ENCODE measurements at regions not wholly inside any gene's neighbourhood (a gene's known extent, or its start where the extent isn't known, plus 50 kb on each side); places are given as distances from the start of the nearest gene placed in this dataset.

- H3K9me3 ChIP-seq: no peaks in the 10 kb centered on the region
- intact Hi-C loops (cut with DNase I): no loop called here
- H3K27ac ChIP-seq: no peak overlapping the region
- ATAC-seq (no peak), DNase-seq (no peak)
- H3K4me3 ChIP-seq: no peak overlapping the region
- WGBS (ENCODE audit: insufficient coverage, low coverage, low lambda C conversion rate, missing lambda C conversion rate): 32% methylated on average over 2 of the region's 2 CpGs
- H3K36me3 ChIP-seq: no peaks in the 10 kb centered on the region
- TF ChIP-seq CTCF (IDR thresholded peaks at IDR 0.05): no peak
- TF ChIP-seq POLR2A (IDR thresholded peaks at IDR 0.05): no peak
- H3K27me3 ChIP-seq: no peaks in the 10 kb centered on the region
- no peaks in the 10 kb centered on the region for H3K4me1 ChIP-seq
Observed at GRCh38 chr17:11074451-11074850, 166.6 kb upstream of the SHISA6 start.

- no peaks in the 10 kb centered on the region for H3K36me3 ChIP-seq
- no peak overlapping the region for H3K27ac ChIP-seq
- ATAC-seq (no peak), DNase-seq (no peak)
- no peaks in the 10 kb centered on the region for H3K27me3 ChIP-seq
- no peaks in the 10 kb centered on the region for H3K9me3 ChIP-seq
- no peaks in the 10 kb centered on the region for H3K4me1 ChIP-seq
- H3K4me3 ChIP-seq: no peak overlapping the region
- intact Hi-C loops (cut with DNase I): no loop called here
- TF ChIP-seq CTCF (IDR thresholded peaks at IDR 0.05): no peak
- no peak for TF ChIP-seq POLR2A (IDR thresholded peaks at IDR 0.05)
Observed at GRCh38 chr17:11056926-11057325, 184.1 kb upstream of the SHISA6 start.

- ATAC-seq (no peak), DNase-seq (no peak)
- no peaks in the 10 kb centered on the region for H3K9me3 ChIP-seq
- no peaks in the 10 kb centered on the region for H3K27me3 ChIP-seq
- H3K4me1 ChIP-seq: no peaks in the 10 kb centered on the region
- 43% methylated on average over 2 of the region's 3 CpGs for WGBS (ENCODE audit: insufficient coverage, low coverage, low lambda C conversion rate, missing lambda C conversion rate)
- no peak for TF ChIP-seq CTCF (IDR thresholded peaks at IDR 0.05)
- no peak for TF ChIP-seq POLR2A (IDR thresholded peaks at IDR 0.05)
- H3K36me3 ChIP-seq: no peaks in the 10 kb centered on the region
- no peak overlapping the region for H3K27ac ChIP-seq
- intact Hi-C loops (cut with DNase I): no loop called here
- H3K4me3 ChIP-seq: no peak overlapping the region
Observed at GRCh38 chr17:11053846-11054245, 187.2 kb upstream of the SHISA6 start.

GRCh38 chr17:11049539-11049938 lies 191.5 kb upstream of the SHISA6 start:
- Histone ChIP-seq H3K9me3 (no peaks in the 10 kb centered on the region), H3K27ac (no peak overlapping the region), H3K4me1 (no peaks in the 10 kb centered on the region), H3K27me3 (no peaks in the 10 kb centered on the region), H3K4me3 (no peak overlapping the region), H3K36me3 (no peaks in the 10 kb centered on the region)
- 34% methylated on average over 2 of the region's 2 CpGs for WGBS (ENCODE audit: insufficient coverage, low coverage, low lambda C conversion rate, missing lambda C conversion rate)
- intact Hi-C loops (cut with DNase I): no loop called here
- DNase-seq (no peak), ATAC-seq (no peak)
- TF ChIP-seq POLR2A (IDR thresholded peaks at IDR 0.05) (no peak), CTCF (IDR thresholded peaks at IDR 0.05) (no peak)

GRCh38 chr17:11047228-11047627 lies 193.8 kb upstream of the SHISA6 start:
- TF ChIP-seq POLR2A (IDR thresholded peaks at IDR 0.05) (no peak), CTCF (IDR thresholded peaks at IDR 0.05) (no peak)
- intact Hi-C loops (cut with DNase I): no loop called here
- Histone ChIP-seq H3K27me3 (no peaks in the 10 kb centered on the region), H3K36me3 (no peaks in the 10 kb centered on the region), H3K27ac (no peak overlapping the region), H3K4me3 (no peak overlapping the region), H3K9me3 (no peaks in the 10 kb centered on the region), H3K4me1 (no peaks in the 10 kb centered on the region)
- WGBS (ENCODE audit: insufficient coverage, low coverage, low lambda C conversion rate, missing lambda C conversion rate): 64% methylated on average over 2 of the region's 2 CpGs
- DNase-seq (no peak), ATAC-seq (no peak)

Data from right lobe of liver (tissue), 6 donors.